HAP-1 (cell line): ENCODE measurements at regions not wholly inside any gene's neighbourhood (a gene's known extent, or its start where the extent isn't known, plus 50 kb on each side); places are given as distances from the start of the nearest gene placed in this dataset.

Source experiments
- DNase-seq, 2 experiments: peaks; one replicate each; pipeline ENCODE4 v3.0.0-alpha.2; 2016 to 2020; ENCODE audit warnings: low spot score in 2 of 2
- H3K27me3 ChIP-seq: fragments of 250-450 bp; sonication (Bioruptor Pico); 2 replicates; pipeline ENCODE4 v1.5.1; 2020; ENCODE audit warnings: low read depth, mild to moderate bottlenecking, moderate library complexity
- H3K36me3 ChIP-seq: fragments of 250-450 bp; sonication (Bioruptor Pico); replicated peaks from 2 replicates; pipeline ENCODE4 v1.5.1; 2020; ENCODE audit warnings: mild to moderate bottlenecking
- H3K4me1 ChIP-seq: fragments of 250-450 bp; sonication (Bioruptor Pico); 2 replicates; pipeline ENCODE4 v1.5.1; 2020; ENCODE audit warnings: mild to moderate bottlenecking
- H3K4me3 ChIP-seq: fragments of 250-450 bp; sonication (Bioruptor Pico); 2 replicates; pipeline ENCODE4 v1.5.1; 2020; ENCODE audit warnings: mild to moderate bottlenecking, moderate library complexity
- H3K9me3 ChIP-seq: fragments of 250-450 bp; sonication (Bioruptor Pico); 2 replicates; pipeline ENCODE4 v1.5.1; 2020; ENCODE audit warnings: mild to moderate bottlenecking, moderate library complexity
- in situ Hi-C: fragments of 300-500 bp; cut with MboI; formaldehyde crosslinking; loops from 3 replicates; pipeline ENCODE4 v1.14.3; 2020; ENCODE audit warnings: low sequenced_read_pairs, inconsistent platforms, mixed read lengths

- Histone ChIP-seq H3K36me3 (no peaks in the 10 kb centered on the region), H3K4me1 (peaks cover 22% of the 10 kb centered on the region), H3K9me3 (no peaks in the 10 kb centered on the region), H3K4me3 (no peak overlapping the region), H3K27me3 (no peaks in the 10 kb centered on the region)
- DNase-seq = no peak
- in situ Hi-C loops = no loop called here
Observed at GRCh38 chr9:14031810-14032209, 282.1 kb downstream of the NFIB start.

- peak; percentile 14 to 45 for DNase-seq
- Histone ChIP-seq H3K4me3 (no peak overlapping the region), H3K36me3 (no peaks in the 10 kb centered on the region), H3K9me3 (no peaks in the 10 kb centered on the region), H3K4me1 (peaks cover 22% of the 10 kb centered on the region), H3K27me3 (no peaks in the 10 kb centered on the region)
- in situ Hi-C loops = no loop called here
Observed at GRCh38 chr9:14031060-14031414, 282.9 kb downstream of the NFIB start.

GRCh38 chr9:14030375-14031059 lies 283.4 kb downstream of the NFIB start:
- DNase-seq = peak; percentile 45 to 54
- in situ Hi-C loops = no loop called here
- no peaks in the 10 kb centered on the region for H3K27me3 ChIP-seq
- no peaks in the 10 kb centered on the region for H3K9me3 ChIP-seq
- H3K36me3 ChIP-seq = no peaks in the 10 kb centered on the region
- H3K4me3 ChIP-seq = no peak overlapping the region
- peaks cover 22% of the 10 kb centered on the region for H3K4me1 ChIP-seq

GRCh38 chr9:14029806-14030374 lies 284.1 kb downstream of the NFIB start:
- no peaks in the 10 kb centered on the region for H3K36me3 ChIP-seq
- no peaks in the 10 kb centered on the region for H3K27me3 ChIP-seq
- H3K4me3 ChIP-seq = no peak overlapping the region
- DNase-seq = no peak
- H3K4me1 ChIP-seq = peaks cover 22% of the 10 kb centered on the region
- no peaks in the 10 kb centered on the region for H3K9me3 ChIP-seq
- in situ Hi-C loops = no loop called here

GRCh38 chr9:14027116-14027800 lies 286.7 kb downstream of the NFIB start:
- Histone ChIP-seq H3K27me3 (no peaks in the 10 kb centered on the region), H3K4me3 (no peak overlapping the region), H3K9me3 (no peaks in the 10 kb centered on the region), H3K4me1 (peaks cover 22% of the 10 kb centered on the region), H3K36me3 (no peaks in the 10 kb centered on the region)
- in situ Hi-C loops = no loop called here
- peak in 1 of 2 experiments; percentile 8 for DNase-seq

- no peaks in the 10 kb centered on the region for H3K27me3 ChIP-seq
- in situ Hi-C loops = no loop called here
Observed at GRCh38 chr9:14025741-14026140, 288.2 kb downstream of the NFIB start.

GRCh38 chr9:14023285-14023684 lies 290.7 kb downstream of the NFIB start:
- no peak overlapping the region for H3K4me3 ChIP-seq
- H3K4me1 ChIP-seq = peaks cover 8% of the 10 kb centered on the region
- H3K36me3 ChIP-seq = no peaks in the 10 kb centered on the region
- in situ Hi-C loops = no loop called here
- H3K9me3 ChIP-seq = no peaks in the 10 kb centered on the region
- no peaks in the 10 kb centered on the region for H3K27me3 ChIP-seq
- DNase-seq = no peak

More at GRCh38 chr9:14025741-14026140, 288.2 kb downstream of the NFIB start:
- Histone ChIP-seq H3K4me3 (no peak overlapping the region), H3K9me3 (no peaks in the 10 kb centered on the region), H3K4me1 (peaks cover 15% of the 10 kb centered on the region), H3K36me3 (no peaks in the 10 kb centered on the region)
- DNase-seq = no peak

GRCh38 chr9:14021871-14022525 lies 291.9 kb downstream of the NFIB start:
- DNase-seq = no peak
- in situ Hi-C loops = no loop called here
- Histone ChIP-seq H3K27me3 (no peaks in the 10 kb centered on the region), H3K36me3 (no peaks in the 10 kb centered on the region), H3K9me3 (no peaks in the 10 kb centered on the region), H3K4me3 (no peak overlapping the region), H3K4me1 (no peaks in the 10 kb centered on the region)

- DNase-seq = no peak
- H3K4me1 ChIP-seq = no peaks in the 10 kb centered on the region
- no peaks in the 10 kb centered on the region for H3K36me3 ChIP-seq
- H3K9me3 ChIP-seq = no peaks in the 10 kb centered on the region
- no peak overlapping the region for H3K4me3 ChIP-seq
- in situ Hi-C loops = no loop called here
- H3K27me3 ChIP-seq = no peaks in the 10 kb centered on the region
Observed at GRCh38 chr9:14018081-14018480, 295.9 kb downstream of the NFIB start.

- in situ Hi-C loops = no loop called here
- H3K36me3 ChIP-seq = no peaks in the 10 kb centered on the region
Observed at GRCh38 chr9:14014744-14015143, 299.2 kb downstream of the NFIB start.

GRCh38 chr9:14014218-14014617 lies 299.7 kb downstream of the NFIB start:
- DNase-seq = no peak
- H3K36me3 ChIP-seq = no peaks in the 10 kb centered on the region
- in situ Hi-C loops = no loop called here
- H3K27me3 ChIP-seq = no peaks in the 10 kb centered on the region
- no peak overlapping the region for H3K4me3 ChIP-seq
- no peaks in the 10 kb centered on the region for H3K9me3 ChIP-seq
- H3K4me1 ChIP-seq = no peaks in the 10 kb centered on the region

More at GRCh38 chr9:14014744-14015143, 299.2 kb downstream of the NFIB start:
- Histone ChIP-seq H3K9me3 (no peaks in the 10 kb centered on the region), H3K27me3 (no peaks in the 10 kb centered on the region), H3K4me1 (no peaks in the 10 kb centered on the region), H3K4me3 (no peak overlapping the region)
- no peak for DNase-seq

- in situ Hi-C loops = no loop called here
- DNase-seq = no peak
- Histone ChIP-seq H3K4me3 (no peak overlapping the region), H3K4me1 (no peaks in the 10 kb centered on the region), H3K27me3 (no peaks in the 10 kb centered on the region), H3K9me3 (no peaks in the 10 kb centered on the region), H3K36me3 (no peaks in the 10 kb centered on the region)
Observed at GRCh38 chr9:14011799-14012560, 302.0 kb downstream of the NFIB start.

GRCh38 chr9:14007190-14007769 lies 306.7 kb downstream of the NFIB start:
- Histone ChIP-seq H3K27me3 (no peaks in the 10 kb centered on the region), H3K9me3 (no peaks in the 10 kb centered on the region), H3K4me1 (no peaks in the 10 kb centered on the region), H3K36me3 (no peaks in the 10 kb centered on the region), H3K4me3 (no peak overlapping the region)
- DNase-seq = no peak
- in situ Hi-C loops = no loop called here
